Neural crest cell (in vitro differentiated cells): ENCODE measurements at regions not wholly inside any gene's neighbourhood (a gene's known extent, or its start where the extent isn't known, plus 50 kb on each side); places are given as distances from the start of the nearest gene placed in this dataset.

Experiments
- DNase-seq: peaks from one replicate; pipeline ENCODE4 v3.0.0; 2021; ENCODE audit warnings: low read depth, mixed read lengths, low spot score
- H3K27ac Mint-ChIP-seq: one replicate; pipeline ENCODE4 v1.8.0; 2021; ENCODE audit warnings: mild to moderate bottlenecking, mixed read lengths; ENCODE audit not compliant: unreplicated experiment
- H3K27me3 Mint-ChIP-seq: 2 replicates; pipeline ENCODE4 v1.8.0; 2021; ENCODE audit warnings: low read depth, mild to moderate bottlenecking, mixed read lengths
- H3K36me3 Mint-ChIP-seq: 2 replicates; pipeline ENCODE4 v1.8.0; 2021; ENCODE audit warnings: low read depth, mild to moderate bottlenecking, mixed read lengths
- H3K4me1 Mint-ChIP-seq: 2 replicates; pipeline ENCODE4 v1.8.0; 2021; ENCODE audit warnings: mixed read lengths
- H3K4me3 Mint-ChIP-seq: one replicate; pipeline ENCODE4 v1.8.0; 2021; ENCODE audit warnings: mild to moderate bottlenecking, mixed read lengths
- H3K9me3 Mint-ChIP-seq: 2 replicates; pipeline ENCODE4 v1.8.0; 2021; ENCODE audit warnings: mixed read lengths
- CTCF ChIP-seq: fragments of 200-600 bp; sonication (generic); conservative IDR thresholded peaks from 2 replicates; pipeline ENCODE4 v1.5.0; 2021; ENCODE audit warnings: antibody characterized with exemption, mild to moderate bottlenecking

DNA sequence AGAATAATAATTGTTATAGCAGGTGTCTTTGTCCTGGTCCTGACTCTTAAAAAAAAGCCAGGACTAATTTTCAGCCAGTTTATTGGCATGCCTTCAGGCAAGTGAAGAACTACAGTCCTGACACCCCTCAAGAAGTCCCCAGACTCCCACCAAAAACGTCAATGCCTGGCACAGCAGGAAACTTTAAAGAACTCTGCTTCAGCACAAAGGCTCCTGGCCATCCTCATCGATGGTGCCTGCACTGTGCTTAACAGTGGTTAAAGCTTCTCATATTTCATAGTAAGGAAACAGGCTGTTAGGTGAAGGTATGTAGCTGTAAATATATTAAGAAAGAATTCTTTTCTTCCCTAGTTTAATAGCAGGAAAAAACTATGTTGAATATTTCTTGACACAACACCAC lies 280.1 kb upstream of the PUM3 start:
- no peak for DNase-seq
- H3K9me3 Mint-ChIP-seq = no peaks in the 10 kb centered on the region
- peaks cover 4% of the 10 kb centered on the region for H3K27me3 Mint-ChIP-seq
- H3K4me1 Mint-ChIP-seq = no peaks in the 10 kb centered on the region
- TF ChIP-seq CTCF = no peak
- H3K4me3 Mint-ChIP-seq = no peak overlapping the region
- H3K36me3 Mint-ChIP-seq = no peaks in the 10 kb centered on the region
- H3K27ac Mint-ChIP-seq = no peak overlapping the region

DNA sequence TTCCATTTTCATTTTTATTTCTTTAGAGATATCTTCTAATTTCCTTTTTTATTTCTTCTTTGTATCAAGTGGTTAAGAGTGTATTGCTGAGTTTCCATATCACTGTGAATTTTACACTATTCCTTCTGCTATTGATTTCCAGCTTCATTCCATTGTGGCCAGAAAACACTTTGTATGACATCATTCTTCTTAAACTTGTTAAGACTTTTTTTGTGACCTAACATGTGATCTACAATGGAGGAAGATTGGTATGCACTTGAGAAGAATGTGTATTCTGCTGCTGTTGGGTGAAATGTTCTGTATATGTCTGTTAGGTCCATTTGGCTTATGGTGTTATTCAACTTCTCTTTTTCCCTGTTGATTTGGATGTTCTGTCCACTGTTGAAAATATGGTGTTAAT lies 274.2 kb upstream of the PUM3 start:
- Mint-ChIP-seq H3K9me3 (peaks cover 9% of the 10 kb centered on the region), H3K4me1 (no peaks in the 10 kb centered on the region), H3K4me3 (no peak overlapping the region), H3K36me3 (peaks cover 3% of the 10 kb centered on the region), H3K27me3 (peaks cover 2% of the 10 kb centered on the region), H3K27ac (no peak overlapping the region)
- no peak for TF ChIP-seq CTCF
- no peak for DNase-seq

- H3K4me3 Mint-ChIP-seq = no peak overlapping the region
- no peak overlapping the region for H3K27ac Mint-ChIP-seq
- peaks cover 4% of the 10 kb centered on the region for H3K4me1 Mint-ChIP-seq
- H3K9me3 Mint-ChIP-seq = no peaks in the 10 kb centered on the region
- H3K36me3 Mint-ChIP-seq = no peaks in the 10 kb centered on the region
- TF ChIP-seq CTCF = no peak
- H3K27me3 Mint-ChIP-seq = no peaks in the 10 kb centered on the region
- DNase-seq = no peak
These were observed 255.8 kb upstream of the PUM3 start for GRCh38 chr9:3099646-3100045.

GRCh38 chr9:3088219-3088618 lies 244.3 kb upstream of the PUM3 start:
- no peak for TF ChIP-seq CTCF
- no peak for DNase-seq
- Mint-ChIP-seq H3K36me3 (no peaks in the 10 kb centered on the region), H3K27me3 (no peaks in the 10 kb centered on the region), H3K4me1 (no peaks in the 10 kb centered on the region), H3K4me3 (no peak overlapping the region), H3K27ac (no peak overlapping the region), H3K9me3 (no peaks in the 10 kb centered on the region)

DNA sequence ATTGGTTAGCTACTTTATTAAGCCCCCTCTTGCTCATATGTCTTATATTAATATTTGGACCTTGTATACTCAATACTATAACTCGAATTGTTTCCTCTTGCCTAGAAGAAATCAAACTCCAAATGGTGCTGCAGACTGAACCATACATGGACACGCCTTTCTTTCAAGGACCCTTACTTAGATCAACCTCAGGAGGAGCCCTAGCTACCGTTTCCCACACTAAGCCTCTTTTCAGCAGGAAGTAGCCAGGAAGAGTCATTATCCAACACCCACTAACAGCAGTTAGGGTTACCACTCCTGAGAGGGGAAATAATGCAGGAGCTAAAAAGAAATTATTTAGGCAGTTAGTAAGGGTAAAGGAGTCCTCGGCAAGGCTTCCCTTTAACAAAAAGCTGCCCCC lies 243.8 kb upstream of the PUM3 start:
- H3K36me3 Mint-ChIP-seq = no peaks in the 10 kb centered on the region
- no peak for DNase-seq
- TF ChIP-seq CTCF = no peak
- H3K4me3 Mint-ChIP-seq = no peak overlapping the region
- H3K4me1 Mint-ChIP-seq = no peaks in the 10 kb centered on the region
- no peaks in the 10 kb centered on the region for H3K9me3 Mint-ChIP-seq
- H3K27me3 Mint-ChIP-seq = no peaks in the 10 kb centered on the region
- H3K27ac Mint-ChIP-seq = no peak overlapping the region

DNA sequence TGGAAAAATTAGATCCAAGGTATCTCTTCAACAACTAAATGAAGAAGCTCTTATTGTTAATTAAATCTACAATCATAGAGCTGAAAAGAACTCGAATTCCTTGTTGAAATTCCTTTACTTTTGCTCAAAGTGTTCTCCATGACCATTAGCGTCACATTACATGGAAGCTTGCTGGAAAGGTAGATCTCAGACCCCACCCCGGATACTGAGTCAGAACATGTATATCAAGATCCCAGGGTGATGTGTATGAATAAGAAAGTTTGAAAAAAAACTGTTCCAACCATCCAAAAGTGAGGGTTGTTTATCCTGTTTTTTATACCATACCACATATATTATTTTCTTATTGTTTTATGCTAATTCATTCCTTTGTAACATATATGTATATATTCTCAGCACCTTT lies 237.1 kb upstream of the PUM3 start:
- no peaks in the 10 kb centered on the region for H3K36me3 Mint-ChIP-seq
- H3K4me3 Mint-ChIP-seq = no peak overlapping the region
- no peaks in the 10 kb centered on the region for H3K27me3 Mint-ChIP-seq
- no peaks in the 10 kb centered on the region for H3K4me1 Mint-ChIP-seq
- TF ChIP-seq CTCF = no peak
- no peak overlapping the region for H3K27ac Mint-ChIP-seq
- H3K9me3 Mint-ChIP-seq = peaks cover 4% of the 10 kb centered on the region
- no peak for DNase-seq
